ENCODE measurements at regions not wholly inside any gene's neighbourhood (a gene's known extent, or its start where the extent isn't known, plus 50 kb on each side); places are given as distances from the start of the nearest gene placed in this dataset.
"Not testable (repeated sequence)": the region's sequence is repeated elsewhere in the genome, so short reads cannot be mapped to it uniquely, and the experiment has no call there.

- DNase-seq; intact Hi-C loops (cut with DNase I); ATAC-seq: not testable (repeated sequence)
These were observed 56.8 kb downstream of the SCGB2B2 start for GRCh38 chr19:34620134-34620533.

GRCh38 chr19:34618410-34618809, 58.5 kb downstream of the SCGB2B2 start:
- no peak for ATAC-seq
- no peak for DNase-seq
- intact Hi-C loops (cut with DNase I): no loop called here

- ATAC-seq; intact Hi-C loops (cut with DNase I); DNase-seq: not testable (repeated sequence)
These were observed 59.0 kb downstream of the SCGB2B2 start for GRCh38 chr19:34617996-34618395.

GRCh38 chr19:34603003-34603402, 74.0 kb downstream of the SCGB2B2 start:
- DNase-seq: no peak
- no peak for ATAC-seq
- intact Hi-C loops (cut with DNase I): no loop called here

- DNase-seq (no peak), ATAC-seq (no peak)
These were observed 75.9 kb downstream of the SCGB2B2 start for GRCh38 chr19:34601071-34601470.

GRCh38 chr19:34600366-34600765, 76.6 kb downstream of the SCGB2B2 start:
- intact Hi-C loops (cut with DNase I): no loop called here
- no peak for ATAC-seq
- no peak for DNase-seq

More at GRCh38 chr19:34601071-34601470, 75.9 kb downstream of the SCGB2B2 start:
- intact Hi-C loops (cut with DNase I): no loop called here

GRCh38 chr19:34598217-34599155, 78.5 kb downstream of the SCGB2B2 start:
- intact Hi-C loops (cut with DNase I): no loop called here
- ATAC-seq: peak in 1 of 2 donors; percentile 31
- DNase-seq: no peak

- no peak for ATAC-seq
- DNase-seq: no peak
- intact Hi-C loops (cut with DNase I): no loop called here
These were observed 79.4 kb downstream of the SCGB2B2 start for GRCh38 chr19:34597596-34597995.

- ATAC-seq (no peak), DNase-seq (no peak)
- intact Hi-C loops (cut with DNase I): no loop called here
These were observed 80.0 kb downstream of the SCGB2B2 start for GRCh38 chr19:34596989-34597388.

GRCh38 chr19:34596115-34596514, 80.8 kb downstream of the SCGB2B2 start:
- no peak for ATAC-seq
- intact Hi-C loops (cut with DNase I): no loop called here
- no peak for DNase-seq

- intact Hi-C loops (cut with DNase I): no loop called here
- ATAC-seq (no peak), DNase-seq (no peak)
These were observed 81.3 kb downstream of the SCGB2B2 start for GRCh38 chr19:34595683-34596082.

- no peak for DNase-seq
- no peak for ATAC-seq
- intact Hi-C loops (cut with DNase I): no loop called here
These were observed 86.7 kb downstream of the SCGB2B2 start for GRCh38 chr19:34590228-34590627.

- DNase-seq: no peak
- intact Hi-C loops (cut with DNase I): no loop called here
- ATAC-seq: no peak
These were observed 87.2 kb downstream of the SCGB2B2 start for GRCh38 chr19:34589730-34590129.

- intact Hi-C loops (cut with DNase I): no loop called here
- no peak for DNase-seq
- ATAC-seq: no peak
These were observed 88.1 kb downstream of the SCGB2B2 start for GRCh38 chr19:34588846-34589245.

GRCh38 chr19:34588249-34588648, 88.7 kb downstream of the SCGB2B2 start:
- ATAC-seq (no peak), DNase-seq (no peak)
- intact Hi-C loops (cut with DNase I): no loop called here

- no peak for ATAC-seq
- intact Hi-C loops (cut with DNase I): no loop called here
- no peak for DNase-seq
These were observed 96.6 kb downstream of the SCGB2B2 start for GRCh38 chr19:34580408-34580807.

GRCh38 chr19:34580055-34580336, 97.0 kb downstream of the SCGB2B2 start:
- intact Hi-C loops (cut with DNase I): no loop called here
- ATAC-seq (no peak), DNase-seq (no peak)

GRCh38 chr19:34579281-34580054, 97.5 kb downstream of the SCGB2B2 start:
- intact Hi-C loops (cut with DNase I): no loop called here
- no peak for ATAC-seq
- no peak for DNase-seq

- ATAC-seq (no peak), DNase-seq (no peak)
- intact Hi-C loops (cut with DNase I): no loop called here
These were observed 97.2 kb downstream of the WTIP start for GRCh38 chr19:34578751-34579150.

GRCh38 chr19:34578173-34578572, 96.6 kb downstream of the WTIP start:
- ATAC-seq (no peak), DNase-seq (no peak)
- intact Hi-C loops (cut with DNase I): no loop called here
